ENCODE measurements at regions not wholly inside any gene's neighbourhood (a gene's known extent, or its start where the extent isn't known, plus 50 kb on each side); places are given as distances from the start of the nearest gene placed in this dataset.

DNA sequence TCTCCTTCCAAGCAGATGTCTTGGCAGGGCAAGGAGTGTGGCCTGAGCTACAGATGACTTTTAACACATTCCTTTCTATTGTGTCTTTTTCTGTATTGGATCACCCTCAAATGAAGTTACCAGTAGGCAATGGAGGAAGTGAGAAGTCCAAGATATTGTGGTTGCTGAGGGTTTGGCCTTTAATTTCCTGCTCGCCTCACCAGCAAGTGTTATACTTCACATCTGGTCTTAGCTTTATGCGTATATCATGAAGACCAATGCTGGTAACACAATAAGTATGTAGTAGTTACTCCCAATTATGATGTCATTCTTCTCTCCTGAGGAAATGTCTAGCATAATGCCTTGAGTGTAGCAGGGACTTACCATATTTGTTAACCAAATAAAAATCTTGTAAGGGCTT is 179.9 kb downstream of the ZIC1 start:
- peak; percentile 3 for DNase-seq (ENCODE audit: low read depth)

- no peak for DNase-seq (ENCODE audit: low read depth)
Observed at GRCh38 chr3:147604136-147604535, 195.0 kb downstream of the ZIC1 start.

- no peak for DNase-seq (ENCODE audit: low read depth)
Observed at GRCh38 chr3:147613725-147614124, 204.6 kb downstream of the ZIC1 start.

DNA sequence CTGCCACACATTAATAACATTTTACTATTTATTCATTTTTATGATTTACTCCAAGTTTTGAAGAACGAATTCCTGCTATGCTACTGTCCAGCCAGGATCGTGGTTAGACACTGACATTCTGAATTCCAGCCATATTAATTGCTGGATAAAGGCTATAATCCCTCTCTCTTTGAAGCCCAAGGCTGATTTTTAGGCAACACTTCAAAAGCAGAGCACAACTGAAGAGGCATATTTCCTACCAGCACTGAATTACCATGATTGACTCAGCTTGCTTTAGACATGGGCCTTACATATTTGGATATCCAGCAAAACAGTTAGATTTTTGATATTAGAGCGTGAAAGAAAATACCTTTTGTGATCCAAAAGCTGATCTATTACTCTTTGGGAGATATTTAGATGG is 205.0 kb downstream of the ZIC1 start:
- DNase-seq (ENCODE audit: low read depth), result no peak

- DNase-seq (ENCODE audit: low read depth), result no peak
Observed at GRCh38 chr3:147615035-147615434, 205.9 kb downstream of the ZIC1 start.

- peak; percentile 19 for DNase-seq (ENCODE audit: low read depth)
Observed at GRCh38 chr3:147616998-147617619, 207.9 kb downstream of the ZIC1 start.

DNA sequence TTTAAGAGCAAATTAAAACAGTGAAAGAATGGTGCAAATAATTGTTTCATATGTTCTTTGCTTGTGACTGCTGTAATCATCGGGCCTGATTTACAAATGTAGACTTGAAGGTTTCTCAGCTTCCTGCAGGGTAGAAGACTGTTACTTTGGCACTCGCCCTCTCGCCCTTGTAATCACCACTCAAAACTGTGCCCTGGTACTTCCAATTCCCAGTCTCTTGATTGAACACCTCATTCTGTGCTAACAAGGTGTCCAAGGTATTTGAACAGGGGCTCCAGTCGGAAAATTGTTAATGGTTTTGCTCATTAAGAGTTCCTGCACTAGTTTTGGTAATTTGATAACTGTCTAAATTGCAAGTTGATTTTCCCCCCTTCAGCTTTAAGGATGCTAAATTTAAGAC is 209.5 kb downstream of the ZIC1 start:
- no peak for DNase-seq (ENCODE audit: low read depth)

DNA sequence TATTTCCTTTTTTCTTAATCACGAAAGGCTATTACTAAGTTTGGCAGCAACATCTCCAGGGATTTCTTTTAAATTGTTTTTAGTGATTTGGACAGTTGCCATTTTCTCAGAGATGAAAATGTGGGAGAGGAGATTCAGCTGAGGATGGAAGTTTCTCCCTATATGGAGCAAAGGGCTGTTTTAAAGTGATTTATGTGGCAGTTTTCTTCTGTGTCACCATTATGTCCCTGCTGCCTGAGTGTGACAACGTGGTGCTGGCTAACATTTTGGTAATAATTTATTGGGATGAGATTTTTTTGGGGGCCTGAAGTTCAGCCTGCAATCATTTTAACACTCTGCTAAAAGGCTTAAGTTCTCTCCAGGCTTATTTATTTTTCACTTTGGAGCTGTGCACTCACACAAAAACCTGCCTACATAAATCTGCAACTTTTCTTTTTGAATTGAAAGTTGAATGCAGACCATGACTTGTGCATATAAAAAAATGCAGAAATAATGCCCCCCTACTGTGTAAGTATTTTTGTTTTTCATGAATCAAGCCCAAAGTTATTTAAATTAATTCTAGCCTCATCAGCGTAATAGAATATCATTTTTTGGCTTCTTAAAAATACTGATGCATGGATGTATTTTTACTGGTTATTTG is 210.9 kb downstream of the ZIC1 start:
- DNase-seq (ENCODE audit: low read depth), result peak; percentile 5

DNA sequence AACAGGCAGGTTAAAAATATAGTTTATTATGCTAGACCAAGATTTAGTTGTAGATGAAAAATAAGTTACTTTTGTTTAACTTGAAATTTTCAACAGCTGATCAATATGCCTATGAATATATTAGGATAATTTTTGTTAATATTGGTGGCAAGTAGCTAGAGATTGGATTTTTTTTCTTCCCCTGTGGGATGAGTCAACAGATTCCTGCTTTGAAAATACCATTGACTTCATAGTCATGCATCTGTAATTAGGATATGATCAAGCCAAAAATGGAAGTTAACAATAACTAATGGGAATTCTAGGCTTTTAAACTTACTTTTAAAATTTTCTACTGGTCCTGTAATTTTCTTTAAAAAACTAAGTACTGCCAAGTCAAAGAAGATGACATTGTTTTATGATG is 211.7 kb downstream of the ZIC1 start:
- DNase-seq (ENCODE audit: low read depth), result no peak

DNA sequence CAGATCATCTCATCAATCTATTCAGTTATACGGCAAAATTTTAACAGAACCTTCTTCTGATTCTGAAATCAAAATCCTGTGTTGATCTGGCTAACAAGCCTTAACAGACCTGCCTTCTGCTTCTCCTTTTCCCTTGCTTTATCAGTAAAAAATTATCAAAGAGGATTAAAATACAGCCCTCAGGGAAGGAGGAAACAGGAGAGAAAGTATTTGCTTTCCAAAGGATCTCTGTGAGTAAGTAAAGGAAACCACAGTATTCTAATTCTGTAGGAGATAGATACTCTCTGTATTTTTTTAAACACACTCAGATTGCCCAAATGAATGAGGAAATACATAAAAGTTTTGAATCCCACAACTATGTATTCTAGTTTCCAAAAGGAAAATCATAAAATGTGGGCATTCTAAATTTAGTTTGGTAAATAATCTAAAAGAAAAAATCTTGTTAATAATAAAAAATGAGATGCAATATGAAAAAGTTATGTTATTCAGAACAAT is 221.8 kb downstream of the ZIC1 start:
- no peak for DNase-seq (ENCODE audit: low read depth)

DNA sequence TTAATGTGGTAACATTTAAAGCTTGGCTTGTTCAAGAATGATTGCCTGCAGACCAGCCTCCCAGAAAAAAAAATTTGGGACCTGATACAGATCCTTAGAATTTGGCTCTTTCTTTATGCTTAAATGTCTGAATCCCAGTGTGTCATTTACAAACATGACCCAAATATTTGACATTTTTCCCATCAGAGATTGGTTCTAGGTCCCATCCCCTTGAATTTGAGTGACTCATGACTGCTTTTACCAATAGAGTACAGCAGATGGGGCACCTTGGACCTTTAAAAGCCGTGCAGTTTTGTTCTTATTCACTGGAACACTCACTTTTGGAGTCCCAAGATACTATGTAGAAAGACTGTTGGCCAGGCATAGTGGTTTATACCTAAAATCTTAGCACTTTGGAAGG is 231.6 kb downstream of the ZIC1 start:
- no peak for DNase-seq (ENCODE audit: low read depth)

- no peak for DNase-seq (ENCODE audit: low read depth)
Observed at GRCh38 chr3:147645761-147646160, 236.6 kb downstream of the ZIC1 start.

DNA sequence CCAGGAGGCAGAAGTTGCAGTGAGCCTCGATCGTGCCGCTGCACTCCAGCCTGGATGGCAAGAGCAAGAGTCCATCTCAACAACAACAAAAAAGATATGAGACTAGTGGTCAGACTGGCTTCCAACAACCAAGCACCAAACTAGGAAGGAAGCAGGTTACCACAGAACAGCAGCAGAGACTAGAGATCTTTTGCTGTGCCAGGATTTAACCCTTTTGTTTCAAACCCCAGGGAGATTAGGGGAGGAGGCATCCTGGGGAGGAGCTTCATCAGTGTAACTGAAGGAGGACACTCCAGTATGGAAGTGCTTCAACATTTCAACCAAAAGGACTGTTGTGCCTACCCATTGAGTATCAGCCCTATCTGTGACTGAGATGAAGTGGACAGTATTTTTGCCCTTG is 240.3 kb downstream of the ZIC1 start:
- no peak for DNase-seq (ENCODE audit: low read depth)

GRCh38 chr3:147651107-147651778 is 242.1 kb downstream of the ZIC1 start:
- peak; percentile 11 for DNase-seq (ENCODE audit: low read depth)

DNA sequence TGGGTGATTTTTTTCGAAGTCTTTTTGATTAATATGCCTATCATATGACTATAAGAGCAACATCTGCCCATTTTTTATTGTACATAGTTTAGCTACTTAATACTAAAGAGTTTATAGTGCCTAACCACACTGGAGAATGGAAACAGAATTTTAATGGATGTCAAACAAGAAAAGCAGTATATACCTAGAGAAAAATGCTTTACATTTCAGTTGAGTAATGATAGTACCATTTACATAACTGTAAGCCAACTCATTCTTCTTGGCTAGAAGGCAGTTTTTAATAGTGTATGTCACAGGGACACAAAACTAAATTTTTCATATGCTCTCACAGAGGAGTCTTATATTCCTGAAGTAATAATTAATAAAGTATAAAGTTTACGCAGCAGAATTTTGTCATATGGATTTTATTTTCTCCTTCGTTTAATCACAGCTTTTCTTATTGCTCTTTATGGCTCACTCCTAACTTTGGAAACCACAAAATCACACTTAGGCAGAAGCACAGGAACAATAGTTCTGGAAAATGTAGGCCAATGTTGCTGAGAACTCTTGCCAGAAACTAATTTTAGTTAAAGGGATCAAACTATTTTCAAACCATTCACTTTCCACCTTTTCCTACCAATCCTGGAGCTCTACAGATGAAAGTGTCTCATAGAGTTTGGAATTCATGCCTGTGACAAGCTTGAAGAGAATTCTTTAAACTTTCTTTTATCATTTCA is 243.6 kb downstream of the ZIC1 start:
- DNase-seq (ENCODE audit: low read depth), result no peak

- DNase-seq (ENCODE audit: low read depth), result no peak
Observed at GRCh38 chr3:147653367-147653923, 244.3 kb downstream of the ZIC1 start.

DNA sequence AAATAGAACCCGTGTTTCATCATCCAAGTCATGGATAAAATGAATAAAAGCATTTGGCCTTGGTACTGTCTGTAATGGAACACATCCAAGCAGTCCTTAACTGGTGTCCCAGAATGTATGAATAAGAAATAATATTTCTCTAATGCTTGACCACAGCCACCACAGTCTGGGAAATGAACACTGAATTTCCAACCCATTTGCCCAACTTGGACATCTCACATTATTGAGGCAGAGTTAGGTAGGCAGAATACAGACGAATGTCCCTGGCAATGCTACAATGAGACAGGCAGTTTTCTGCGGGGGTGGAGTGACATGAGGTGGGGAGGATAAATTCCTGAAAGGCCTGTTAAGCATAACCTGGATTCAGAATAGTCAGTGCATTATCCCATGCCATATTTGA is 245.7 kb downstream of the ZIC1 start:
- DNase-seq (ENCODE audit: low read depth), result peak; percentile 15

DNA sequence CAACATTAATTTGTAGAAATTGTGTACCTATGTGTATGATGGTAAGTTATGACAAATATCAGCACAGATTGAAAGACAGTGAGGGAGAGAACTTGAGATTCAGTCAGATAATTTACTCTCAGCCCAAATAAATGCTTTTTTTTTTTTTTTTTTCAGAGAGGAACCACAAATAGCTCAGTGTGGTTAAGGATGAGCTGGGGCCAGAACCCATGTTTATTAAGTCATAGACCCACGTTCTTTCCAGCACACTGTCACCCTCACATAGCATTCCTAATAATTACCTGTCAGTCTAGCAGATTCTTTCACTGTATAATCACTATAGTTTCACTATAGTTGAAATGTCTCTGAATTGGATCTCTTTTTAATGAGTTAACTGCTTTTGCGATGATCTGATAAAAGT is 246.1 kb downstream of the ZIC1 start:
- peak; percentile 33 for DNase-seq (ENCODE audit: low read depth)

GRCh38 chr3:147656023-147656422 is 246.9 kb downstream of the ZIC1 start:
- DNase-seq (ENCODE audit: low read depth), result peak; percentile 34

GRCh38 chr3:147661916-147662315 is 252.8 kb downstream of the ZIC1 start:
- DNase-seq (ENCODE audit: low read depth), result no peak

GRCh38 chr3:147662705-147663104 is 253.5 kb downstream of the ZIC1 start:
- DNase-seq (ENCODE audit: low read depth), result no peak

GRCh38 chr3:147669077-147669476 is 259.9 kb downstream of the ZIC1 start:
- DNase-seq (ENCODE audit: low read depth), result no peak
